Astrocyte (in vitro differentiated cells and primary cell): ENCODE measurements at regions not wholly inside any gene's neighbourhood (a gene's known extent, or its start where the extent isn't known, plus 50 kb on each side); places are given as distances from the start of the nearest gene placed in this dataset.

ENCODE experiments used
- DNase-seq: peaks from one replicate; pipeline ENCODE4 v3.0.0-alpha.2; 2010; ENCODE audit warnings: low read depth
- FAIRE-seq: peaks from 2 replicates; lab custom pipeline; 2011; peaks lifted over from hg19 to GRCh38; lab: Jason Lieb, UNC
- H2AFZ ChIP-seq: 2 replicates; pipeline ENCODE4 v1.6.0; 2012; ENCODE audit warnings: low read depth, low read length, inconsistent platforms
- H3K27ac ChIP-seq: 2 replicates; pipeline ENCODE4 v1.5.1; 2011; ENCODE audit warnings: low read depth, low read length, inconsistent platforms
- H3K27me3 ChIP-seq: 2 replicates; pipeline ENCODE4 v1.6.0; 2011; ENCODE audit warnings: low read length, inconsistent platforms; ENCODE audit not compliant: insufficient read depth
- H3K36me3 ChIP-seq: 2 replicates; pipeline ENCODE4 v1.5.1; 2011; ENCODE audit warnings: low read length, inconsistent platforms; ENCODE audit not compliant: insufficient read depth
- H3K4me1 ChIP-seq: 2 replicates; pipeline ENCODE4 v1.5.1; 2011; ENCODE audit warnings: low read length, inconsistent platforms; ENCODE audit not compliant: insufficient read depth
- H3K4me2 ChIP-seq: 2 replicates; pipeline ENCODE4 v1.6.0; 2012; ENCODE audit warnings: low read length, inconsistent platforms
- H3K4me3 ChIP-seq: 2 replicates; pipeline ENCODE4 v1.5.1; 2011; ENCODE audit warnings: low read depth, mild to moderate bottlenecking, low read length, inconsistent platforms; ENCODE audit not compliant: insufficient read depth
- H3K79me2 ChIP-seq: 2 replicates; pipeline ENCODE4 v1.6.0; 2012; ENCODE audit warnings: mild to moderate bottlenecking, low read length, inconsistent platforms; ENCODE audit not compliant: insufficient read depth
- H3K9ac ChIP-seq: 2 replicates; pipeline ENCODE4 v1.6.0; 2012; ENCODE audit warnings: mild to moderate bottlenecking, low read length, inconsistent platforms
- H3K9me3 ChIP-seq: 2 replicates; pipeline ENCODE4 v1.5.1; 2012; ENCODE audit warnings: low read depth, mild to moderate bottlenecking, low read length, inconsistent platforms; ENCODE audit not compliant: insufficient read depth
- H4K20me1 ChIP-seq: 2 replicates; pipeline ENCODE4 v1.6.0; 2012; ENCODE audit warnings: low read length, inconsistent platforms; ENCODE audit not compliant: insufficient read depth
- H3K27ac Mint-ChIP-seq: one replicate; pipeline ENCODE4 v1.8.0; 2021; ENCODE audit warnings: mild to moderate bottlenecking, mixed read lengths; ENCODE audit not compliant: unreplicated experiment
- H3K27me3 Mint-ChIP-seq: one replicate; pipeline ENCODE4 v1.8.0; 2021; ENCODE audit warnings: low read depth, mixed read lengths; ENCODE audit not compliant: unreplicated experiment
- H3K36me3 Mint-ChIP-seq: one replicate; pipeline ENCODE4 v1.8.0; 2021; ENCODE audit warnings: low read depth, mixed read lengths; ENCODE audit not compliant: unreplicated experiment
- H3K4me1 Mint-ChIP-seq: one replicate; pipeline ENCODE4 v1.8.0; 2021; ENCODE audit warnings: low read depth, mixed read lengths; ENCODE audit not compliant: unreplicated experiment
- H3K4me3 Mint-ChIP-seq: one replicate; pipeline ENCODE4 v1.8.0; 2021; ENCODE audit warnings: mild to moderate bottlenecking, moderate library complexity, mixed read lengths; ENCODE audit not compliant: unreplicated experiment
- H3K9me3 Mint-ChIP-seq: one replicate; pipeline ENCODE4 v1.8.0; 2021; ENCODE audit warnings: mild to moderate bottlenecking, mixed read lengths; ENCODE audit not compliant: unreplicated experiment
- EZH2 ChIP-seq: IDR thresholded peaks from 2 replicates; pipeline ENCODE4 v1.6.1; 2012; ENCODE audit warnings: mild to moderate bottlenecking, low read length, inconsistent platforms; ENCODE audit not compliant: insufficient read depth
- TF ChIP-seq, protein P1 (sequence below): IDR thresholded peaks from 2 replicates; pipeline ENCODE4 v1.5.1; 2011; ENCODE audit warnings: low read depth, mild to moderate bottlenecking, inconsistent platforms, low read length, moderate library complexity; ENCODE audit not compliant: insufficient read depth

DNA sequence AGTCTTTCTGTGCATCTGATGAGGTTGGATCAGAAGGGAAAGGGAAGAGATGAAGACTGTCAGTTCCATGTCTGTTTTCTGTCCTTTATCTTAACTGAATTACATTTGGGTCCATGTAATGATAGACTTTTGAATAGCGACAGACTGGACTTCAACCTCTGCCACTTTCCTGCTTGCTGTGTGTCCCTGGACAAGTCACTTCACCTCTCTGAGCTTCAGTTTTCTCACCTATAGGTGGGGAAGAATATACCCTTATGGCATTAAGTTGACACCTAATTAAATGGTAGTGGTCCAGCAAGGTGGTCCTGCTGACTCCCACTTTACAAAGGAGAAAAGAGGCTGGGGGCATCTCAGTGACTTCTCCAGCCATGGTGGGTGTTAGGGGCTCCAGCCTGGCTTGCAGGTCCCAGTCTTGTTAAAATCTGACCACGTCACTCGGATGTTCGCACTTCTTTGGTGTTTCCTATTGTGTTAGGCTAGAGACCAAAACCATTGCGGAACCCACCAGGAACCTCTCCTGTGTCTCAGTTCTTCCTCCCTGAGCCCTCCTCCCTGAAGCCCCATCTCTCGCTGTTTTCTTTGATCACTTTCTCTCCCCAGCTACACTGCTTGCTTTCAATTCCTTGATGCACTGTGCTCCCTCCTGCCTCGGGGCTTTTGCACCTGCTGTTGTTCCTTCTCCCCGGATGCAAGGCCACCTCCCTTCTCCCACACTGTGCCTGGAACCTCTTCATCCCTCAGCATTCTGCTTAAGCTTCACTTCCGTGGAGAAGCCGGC is 256.5 kb downstream of the NSG2 start:
- no peak overlapping the region for H3K27ac ChIP-seq
- no peak for TF ChIP-seq EZH2
- TF ChIP-seq, protein P1, sequence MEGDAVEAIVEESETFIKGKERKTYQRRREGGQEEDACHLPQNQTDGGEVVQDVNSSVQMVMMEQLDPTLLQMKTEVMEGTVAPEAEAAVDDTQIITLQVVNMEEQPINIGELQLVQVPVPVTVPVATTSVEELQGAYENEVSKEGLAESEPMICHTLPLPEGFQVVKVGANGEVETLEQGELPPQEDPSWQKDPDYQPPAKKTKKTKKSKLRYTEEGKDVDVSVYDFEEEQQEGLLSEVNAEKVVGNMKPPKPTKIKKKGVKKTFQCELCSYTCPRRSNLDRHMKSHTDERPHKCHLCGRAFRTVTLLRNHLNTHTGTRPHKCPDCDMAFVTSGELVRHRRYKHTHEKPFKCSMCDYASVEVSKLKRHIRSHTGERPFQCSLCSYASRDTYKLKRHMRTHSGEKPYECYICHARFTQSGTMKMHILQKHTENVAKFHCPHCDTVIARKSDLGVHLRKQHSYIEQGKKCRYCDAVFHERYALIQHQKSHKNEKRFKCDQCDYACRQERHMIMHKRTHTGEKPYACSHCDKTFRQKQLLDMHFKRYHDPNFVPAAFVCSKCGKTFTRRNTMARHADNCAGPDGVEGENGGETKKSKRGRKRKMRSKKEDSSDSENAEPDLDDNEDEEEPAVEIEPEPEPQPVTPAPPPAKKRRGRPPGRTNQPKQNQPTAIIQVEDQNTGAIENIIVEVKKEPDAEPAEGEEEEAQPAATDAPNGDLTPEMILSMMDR, result no peak
- no peak overlapping the region for H3K27ac Mint-ChIP-seq
- no peak overlapping the region for H2AFZ ChIP-seq
- no peaks in the 10 kb centered on the region for H3K9me3 ChIP-seq
- no peak overlapping the region for H3K4me2 ChIP-seq
- FAIRE-seq (no peak), DNase-seq (no peak)
- no peaks in the 10 kb centered on the region for H4K20me1 ChIP-seq
- no peaks in the 10 kb centered on the region for H3K4me1 ChIP-seq
- H3K27me3 ChIP-seq, result no peaks in the 10 kb centered on the region
- H3K9me3 Mint-ChIP-seq, result peaks cover 10% of the 10 kb centered on the region
- no peaks in the 10 kb centered on the region for H3K36me3 ChIP-seq
- H3K4me3 ChIP-seq, result no peak overlapping the region
- H3K4me3 Mint-ChIP-seq, result no peak overlapping the region
- H3K9ac ChIP-seq, result no peak overlapping the region
- peaks cover 2% of the 10 kb centered on the region for H3K36me3 Mint-ChIP-seq
- peaks cover 18% of the 10 kb centered on the region for H3K4me1 Mint-ChIP-seq
- H3K27me3 Mint-ChIP-seq, result peaks cover 25% of the 10 kb centered on the region
- H3K79me2 ChIP-seq, result no peaks in the 10 kb centered on the region

DNA sequence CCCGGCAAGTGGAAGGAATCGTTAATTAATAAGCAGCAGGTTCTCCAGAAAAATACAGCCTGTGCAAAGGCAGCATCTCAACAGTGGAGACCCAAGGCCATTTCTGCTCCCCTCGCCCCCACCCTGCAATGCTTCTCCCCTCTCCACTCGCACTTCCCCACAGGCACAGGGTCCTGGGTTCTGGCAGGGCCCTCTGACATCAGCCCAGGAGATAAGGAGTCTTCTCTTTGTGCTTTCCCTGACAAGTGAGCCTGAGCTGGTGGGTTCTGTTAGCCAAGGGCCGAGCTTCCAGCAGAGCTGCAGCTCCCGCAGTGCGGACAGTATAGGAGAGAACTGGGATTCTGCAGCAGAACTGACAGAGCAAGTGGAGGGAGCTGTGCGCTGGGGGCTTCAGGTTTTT is 257.5 kb downstream of the NSG2 start:
- H3K27me3 Mint-ChIP-seq, result peaks cover 24% of the 10 kb centered on the region
- peaks cover 18% of the 10 kb centered on the region for H3K4me1 Mint-ChIP-seq
- peaks cover 2% of the 10 kb centered on the region for H3K36me3 Mint-ChIP-seq
- H3K79me2 ChIP-seq, result no peaks in the 10 kb centered on the region
- peaks cover 6% of the 10 kb centered on the region for H3K9me3 Mint-ChIP-seq
- no peak overlapping the region for H3K4me3 ChIP-seq
- H4K20me1 ChIP-seq, result no peaks in the 10 kb centered on the region
- TF ChIP-seq EZH2, result no peak
- TF ChIP-seq, protein P1, result no peak
- H3K27ac ChIP-seq, result no peak overlapping the region
- H3K9ac ChIP-seq, result no peak overlapping the region
- H3K4me3 Mint-ChIP-seq, result no peak overlapping the region
- H3K9me3 ChIP-seq, result no peaks in the 10 kb centered on the region
- no peak overlapping the region for H3K4me2 ChIP-seq
- DNase-seq (no peak), FAIRE-seq (no peak)
- H3K27ac Mint-ChIP-seq, result no peak overlapping the region
- H2AFZ ChIP-seq, result no peak overlapping the region
- no peaks in the 10 kb centered on the region for H3K27me3 ChIP-seq
- H3K4me1 ChIP-seq, result no peaks in the 10 kb centered on the region
- H3K36me3 ChIP-seq, result no peaks in the 10 kb centered on the region

DNA sequence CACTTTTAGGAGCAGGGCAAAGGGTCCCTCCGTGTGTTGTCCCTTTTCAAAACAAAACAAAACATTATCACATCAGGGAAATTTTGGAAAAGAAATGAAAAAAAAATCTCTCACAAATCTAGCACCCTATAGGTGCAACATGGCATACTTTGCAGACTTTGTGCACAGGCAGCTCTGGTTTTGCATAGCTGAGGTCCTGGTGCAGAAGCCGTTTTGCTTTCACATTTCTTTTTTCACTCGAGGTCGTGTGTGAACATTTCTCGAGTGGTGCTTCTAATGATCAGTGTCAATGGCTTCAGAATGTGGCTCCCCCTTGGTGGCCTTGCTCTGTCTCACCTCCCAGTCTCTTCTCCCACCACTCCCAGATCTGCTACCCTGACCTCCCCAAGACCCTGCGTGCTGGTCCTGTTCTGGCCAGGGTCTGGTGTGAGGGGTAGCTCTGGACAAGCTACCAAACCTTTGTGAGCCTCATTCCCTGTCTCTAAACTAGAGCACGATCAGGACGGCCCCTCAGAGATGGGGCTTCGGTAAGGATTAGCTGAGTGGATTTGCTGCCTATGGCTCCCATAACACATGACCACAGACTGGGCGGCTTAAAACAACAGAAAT is 258.0 kb downstream of the NSG2 start:
- Histone ChIP-seq H3K79me2 (no peaks in the 10 kb centered on the region), H3K27me3 (no peaks in the 10 kb centered on the region), H3K27ac (no peak overlapping the region), H2AFZ (no peak overlapping the region), H4K20me1 (no peaks in the 10 kb centered on the region), H3K9me3 (no peaks in the 10 kb centered on the region), H3K4me2 (no peak overlapping the region), H3K9ac (no peak overlapping the region), H3K36me3 (no peaks in the 10 kb centered on the region), H3K4me1 (no peaks in the 10 kb centered on the region), H3K4me3 (no peak overlapping the region)
- no peak overlapping the region for H3K4me3 Mint-ChIP-seq
- FAIRE-seq (no peak), DNase-seq (no peak)
- H3K4me1 Mint-ChIP-seq, result peaks cover 18% of the 10 kb centered on the region
- TF ChIP-seq, protein P1, result no peak
- no peak for TF ChIP-seq EZH2
- peaks cover under 1% of the 10 kb centered on the region for H3K9me3 Mint-ChIP-seq
- peaks cover 26% of the 10 kb centered on the region for H3K27me3 Mint-ChIP-seq
- H3K36me3 Mint-ChIP-seq, result no peaks in the 10 kb centered on the region
- no peak overlapping the region for H3K27ac Mint-ChIP-seq
